NCI-H2227 (cell line): ENCODE measurements at regions not wholly inside any gene's neighbourhood (a gene's known extent, or its start where the extent isn't known, plus 50 kb on each side); places are given as distances from the start of the nearest gene placed in this dataset.
"Not testable (repeated sequence)": the region's sequence is repeated elsewhere in the genome, so short reads cannot be mapped to it uniquely, and the experiment has no call there.

Experiments used
- DNase-seq: peaks from one replicate; lab custom pipeline; 2025; ENCODE audit not compliant: unreplicated experiment; lab: John Stamatoyannopoulos, UW

GRCh38 chr20:30164389-30164788 is 1093.1 kb upstream of the DEFB115 start:
- DNase-seq, result not testable (repeated sequence)

- no peak for DNase-seq
Measured at GRCh38 chr20:30167540-30167939, 1089.9 kb upstream of the DEFB115 start.

- peak; percentile 61 for DNase-seq
Measured at GRCh38 chr20:30168025-30168799, 1089.3 kb upstream of the DEFB115 start.

GRCh38 chr20:30168800-30169138 is 1088.7 kb upstream of the DEFB115 start:
- peak; percentile 2 for DNase-seq

- no peak for DNase-seq
Measured at GRCh38 chr20:30175681-30176080, 1081.8 kb upstream of the DEFB115 start.

- DNase-seq, result not testable (repeated sequence)
Measured at GRCh38 chr20:30183124-30183523, 1074.3 kb upstream of the DEFB115 start.

GRCh38 chr20:30191785-30192184 is 1065.7 kb upstream of the DEFB115 start:
- not testable (repeated sequence) for DNase-seq

GRCh38 chr20:30234477-30234876 is 1023.0 kb upstream of the DEFB115 start:
- not testable (repeated sequence) for DNase-seq

GRCh38 chr20:30275073-30275472 is 982.4 kb upstream of the DEFB115 start:
- not testable (repeated sequence) for DNase-seq

GRCh38 chr20:30281584-30282197 is 975.8 kb upstream of the DEFB115 start:
- DNase-seq, result no peak

- DNase-seq, result peak; percentile 91
Measured at GRCh38 chr20:30283476-30284280, 973.8 kb upstream of the DEFB115 start.

- DNase-seq, result no peak
Measured at GRCh38 chr20:30284281-30284905, 973.1 kb upstream of the DEFB115 start.

- no peak for DNase-seq
Measured at GRCh38 chr20:30285677-30286076, 971.8 kb upstream of the DEFB115 start.

GRCh38 chr20:30286157-30286556 is 971.3 kb upstream of the DEFB115 start:
- DNase-seq, result no peak

- not testable (repeated sequence) for DNase-seq
Measured at GRCh38 chr20:30287459-30287858, 970.0 kb upstream of the DEFB115 start.

- no peak for DNase-seq
Measured at GRCh38 chr20:30288346-30288745, 969.1 kb upstream of the DEFB115 start.

GRCh38 chr20:30289049-30289448 is 968.4 kb upstream of the DEFB115 start:
- peak; percentile 3 for DNase-seq

- DNase-seq, result not testable (repeated sequence)
Measured at GRCh38 chr20:30289711-30290141, 967.7 kb upstream of the DEFB115 start.

- peak; percentile 63 for DNase-seq
Measured at GRCh38 chr20:30290361-30291063, 967.0 kb upstream of the DEFB115 start.

- not testable (repeated sequence) for DNase-seq
Measured at GRCh38 chr20:30291064-30291379, 966.4 kb upstream of the DEFB115 start.

- not testable (repeated sequence) for DNase-seq
Measured at GRCh38 chr20:30291686-30292085, 965.8 kb upstream of the DEFB115 start.
